CD8-positive, alpha-beta memory T cell (primary cell): ENCODE measurements at regions not wholly inside any gene's neighbourhood (a gene's known extent, or its start where the extent isn't known, plus 50 kb on each side); places are given as distances from the start of the nearest gene placed in this dataset.
"Not testable (repeated sequence)": the region's sequence is repeated elsewhere in the genome, so short reads cannot be mapped to it uniquely, and the experiment has no call there.

ENCODE experiments used
- CTCF ChIA-PET: fragments of 350-600 bp; sonication (Branson Sonifier 250); formaldehyde crosslinking; loops from one replicate; lab custom pipeline; 2021; ENCODE audit warnings: antibody characterized with exemption; lab: Charles Lee
- POLR2A ChIA-PET: fragments of 350-600 bp; sonication (Branson Sonifier 250); formaldehyde crosslinking; loops from one replicate; lab custom pipeline; 2021; ENCODE audit warnings: antibody characterized with exemption; lab: Charles Lee
- DNase-seq, 5 donors: peaks; one replicate each; pipeline versions ENCODE4 v3.0.0 to v3.0.0-alpha.2; 2020 to 2022; ENCODE audit warnings: mixed read lengths in 1 of 5
- H3K27ac ChIP-seq: one replicate; pipeline ENCODE4 v1.7.0; 2013; ENCODE audit warnings: low read depth, mild to moderate bottlenecking, low read length, moderate library complexity
- H3K27me3 ChIP-seq: 2 replicates; pipeline ENCODE4 v1.7.0; 2013; ENCODE audit warnings: low read length, mild to moderate bottlenecking; ENCODE audit not compliant: insufficient read depth, poor library complexity, severe bottlenecking
- H3K36me3 ChIP-seq: 2 replicates; pipeline ENCODE4 v1.7.0; 2013; ENCODE audit warnings: mild to moderate bottlenecking, low read length, moderate library complexity; ENCODE audit not compliant: insufficient read depth
- H3K4me1 ChIP-seq: 2 replicates; pipeline ENCODE4 v1.7.0; 2013; ENCODE audit warnings: mild to moderate bottlenecking, low read length, moderate library complexity; ENCODE audit not compliant: insufficient read depth
- H3K4me3 ChIP-seq: 2 replicates; pipeline ENCODE4 v1.7.0; 2013; ENCODE audit warnings: mild to moderate bottlenecking, low read length
- H3K9me3 ChIP-seq: 2 replicates; pipeline ENCODE4 v1.7.0; 2013; ENCODE audit warnings: mild to moderate bottlenecking, low read length
- H3K27ac Mint-ChIP-seq, 8 donors: one replicate each; pipeline ENCODE4 v1.8.0; 2020 to 2021; ENCODE audit warnings: mixed read lengths in 8 of 8, mild to moderate bottlenecking in 6 of 8, inconsistent platforms in 3 of 8, moderate library complexity in 3 of 8
- H3K27me3 Mint-ChIP-seq, 2 donors: one replicate each; pipeline ENCODE4 v1.8.0; 2020 to 2021; ENCODE audit warnings: mixed read lengths in 2 of 2, mild to moderate bottlenecking in 1 of 2, moderate library complexity in 1 of 2
- H3K36me3 Mint-ChIP-seq, 3 donors: one replicate each; pipeline ENCODE4 v1.8.0; 2020 to 2021; ENCODE audit warnings: mixed read lengths in 3 of 3, inconsistent platforms in 1 of 3, mild to moderate bottlenecking in 1 of 3
- H3K4me1 Mint-ChIP-seq, 3 donors: one replicate each; pipeline ENCODE4 v1.8.0; 2020 to 2021; ENCODE audit warnings: mixed read lengths in 3 of 3, inconsistent platforms in 1 of 3, mild to moderate bottlenecking in 1 of 3
- H3K4me3 Mint-ChIP-seq, 7 donors: one replicate each; pipeline ENCODE4 v1.8.0; 2020 to 2021; ENCODE audit warnings: mixed read lengths in 7 of 7, mild to moderate bottlenecking in 6 of 7, moderate library complexity in 4 of 7, inconsistent platforms in 2 of 7
- H3K9me3 Mint-ChIP-seq, 5 donors: one replicate each; pipeline ENCODE4 v1.8.0; 2020 to 2022; ENCODE audit warnings: mixed read lengths in 5 of 5, mild to moderate bottlenecking in 3 of 5, moderate library complexity in 2 of 5, inconsistent platforms in 1 of 5

GRCh38 chr1:182331387-182331786 is 60.2 kb downstream of the GLUL start:
- ChIA-PET CTCF (no interaction called here), POLR2A (no interaction called here)
- peaks cover 0 to 1% (median 0%) of the 10 kb centered on the region in 3 donors for H3K4me1 Mint-ChIP-seq
- H3K9me3 Mint-ChIP-seq = no peaks in the 10 kb centered on the region
- peaks cover 3 to 6% of the 10 kb centered on the region in 2 donors for H3K27me3 Mint-ChIP-seq
- Histone ChIP-seq H3K27me3 (no peaks in the 10 kb centered on the region), H3K4me1 (no peaks in the 10 kb centered on the region), H3K4me3 (no peak overlapping the region), H3K9me3 (no peaks in the 10 kb centered on the region), H3K36me3 (no peaks in the 10 kb centered on the region), H3K27ac (no peak overlapping the region)
- H3K36me3 Mint-ChIP-seq = no peaks in the 10 kb centered on the region
- H3K4me3 Mint-ChIP-seq = no peak overlapping the region
- no peak overlapping the region for H3K27ac Mint-ChIP-seq
- no peak for DNase-seq

GRCh38 chr1:182330303-182330702 is 61.3 kb downstream of the GLUL start:
- no peak for DNase-seq
- no peak overlapping the region for H3K4me3 Mint-ChIP-seq
- ChIA-PET POLR2A (no interaction called here), CTCF (no interaction called here)
- Histone ChIP-seq H3K4me3 (no peak overlapping the region), H3K4me1 (no peaks in the 10 kb centered on the region), H3K27ac (no peak overlapping the region), H3K9me3 (no peaks in the 10 kb centered on the region), H3K27me3 (no peaks in the 10 kb centered on the region), H3K36me3 (no peaks in the 10 kb centered on the region)
- H3K27me3 Mint-ChIP-seq = peaks cover 0 to 6% of the 10 kb centered on the region in 2 donors
- H3K9me3 Mint-ChIP-seq = no peaks in the 10 kb centered on the region
- peaks cover 0 to 1% (median 0%) of the 10 kb centered on the region in 3 donors for H3K4me1 Mint-ChIP-seq
- H3K27ac Mint-ChIP-seq = no peak overlapping the region
- no peaks in the 10 kb centered on the region for H3K36me3 Mint-ChIP-seq

GRCh38 chr1:182329471-182329870 is 62.1 kb downstream of the GLUL start:
- Mint-ChIP-seq H3K9me3 (no peaks in the 10 kb centered on the region), H3K4me1 (peaks cover 0 to 1% (median 0%) of the 10 kb centered on the region in 3 donors), H3K27ac (no peak overlapping the region), H3K4me3 (no peak overlapping the region), H3K27me3 (peaks cover 0 to 6% of the 10 kb centered on the region in 2 donors), H3K36me3 (no peaks in the 10 kb centered on the region)
- ChIA-PET POLR2A (no interaction called here), CTCF (no interaction called here)
- Histone ChIP-seq H3K27ac (no peak overlapping the region), H3K36me3 (no peaks in the 10 kb centered on the region), H3K4me1 (no peaks in the 10 kb centered on the region), H3K9me3 (no peaks in the 10 kb centered on the region), H3K4me3 (no peak overlapping the region), H3K27me3 (no peaks in the 10 kb centered on the region)
- no peak for DNase-seq

- DNase-seq = no peak
- no peaks in the 10 kb centered on the region for H3K4me1 ChIP-seq
- no peak overlapping the region for H3K4me3 Mint-ChIP-seq
- ChIA-PET CTCF (no interaction called here), POLR2A (no interaction called here)
- H3K27me3 ChIP-seq = no peaks in the 10 kb centered on the region
- no peaks in the 10 kb centered on the region for H3K36me3 ChIP-seq
- H3K27ac ChIP-seq = no peak overlapping the region
- peaks cover 0 to 3% of the 10 kb centered on the region in 2 donors for H3K27me3 Mint-ChIP-seq
- H3K27ac Mint-ChIP-seq = no peak overlapping the region
- H3K36me3 Mint-ChIP-seq = no peaks in the 10 kb centered on the region
- no peaks in the 10 kb centered on the region for H3K4me1 Mint-ChIP-seq
- no peaks in the 10 kb centered on the region for H3K9me3 ChIP-seq
- H3K4me3 ChIP-seq = no peak overlapping the region
- no peaks in the 10 kb centered on the region for H3K9me3 Mint-ChIP-seq
These were observed 63.0 kb downstream of the GLUL start for GRCh38 chr1:182328591-182328990.

DNA sequence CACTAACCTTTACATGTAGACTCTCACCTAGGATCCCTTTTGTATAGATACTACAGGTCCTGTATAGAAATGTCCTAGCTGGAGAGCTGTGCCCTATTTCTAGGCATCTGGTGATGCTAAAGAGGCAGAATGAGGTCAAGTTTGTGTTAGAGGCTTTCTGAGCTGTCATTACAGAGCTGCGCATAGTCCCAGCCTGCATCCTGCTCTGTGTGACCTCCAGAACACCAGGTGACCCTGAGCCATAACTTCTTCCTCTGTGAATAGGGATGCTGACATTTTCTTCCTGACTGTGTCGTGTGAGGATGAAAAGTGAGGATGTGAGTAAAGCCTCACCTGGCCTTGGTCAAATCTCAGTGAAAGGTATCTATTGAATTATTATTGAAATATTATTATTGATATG is 66.3 kb downstream of the GLUL start:
- Mint-ChIP-seq H3K4me3 (no peak overlapping the region), H3K9me3 (no peaks in the 10 kb centered on the region), H3K27ac (no peak overlapping the region), H3K36me3 (no peaks in the 10 kb centered on the region), H3K27me3 (peaks cover 0 to 3% of the 10 kb centered on the region in 2 donors), H3K4me1 (no peaks in the 10 kb centered on the region)
- H3K36me3 ChIP-seq = no peaks in the 10 kb centered on the region
- no peak overlapping the region for H3K27ac ChIP-seq
- ChIA-PET POLR2A (no interaction called here), CTCF (no interaction called here)
- no peaks in the 10 kb centered on the region for H3K4me1 ChIP-seq
- H3K27me3 ChIP-seq = no peaks in the 10 kb centered on the region
- no peak for DNase-seq
- no peak overlapping the region for H3K4me3 ChIP-seq
- no peaks in the 10 kb centered on the region for H3K9me3 ChIP-seq

DNA sequence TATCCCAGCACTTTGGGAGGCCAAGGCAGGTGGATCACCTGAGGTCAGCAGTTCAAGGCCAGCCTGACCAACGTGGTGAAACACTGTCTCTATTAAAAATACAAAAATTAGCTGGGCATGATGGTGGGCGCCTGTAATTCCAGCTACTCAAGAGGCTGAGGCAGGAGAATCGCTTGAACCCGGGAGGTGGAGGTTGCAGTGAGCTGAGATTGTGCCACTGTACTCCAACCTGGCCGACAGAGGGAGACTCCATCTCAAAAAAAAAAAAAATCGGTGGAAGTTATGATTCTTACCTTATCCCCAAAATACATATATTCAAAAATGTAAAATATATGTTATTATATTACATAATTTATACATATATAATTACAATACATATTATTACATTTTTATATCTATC is 70.1 kb downstream of the GLUL start:
- H3K27ac ChIP-seq, H3K36me3 Mint-ChIP-seq, H3K27me3 ChIP-seq, H3K4me1 Mint-ChIP-seq, H3K36me3 ChIP-seq, H3K4me3 Mint-ChIP-seq, CTCF ChIA-PET, H3K4me1 ChIP-seq, H3K27me3 Mint-ChIP-seq, H3K4me3 ChIP-seq, H3K9me3 Mint-ChIP-seq, H3K27ac Mint-ChIP-seq, DNase-seq, H3K9me3 ChIP-seq, POLR2A ChIA-PET: not testable (repeated sequence)

DNA sequence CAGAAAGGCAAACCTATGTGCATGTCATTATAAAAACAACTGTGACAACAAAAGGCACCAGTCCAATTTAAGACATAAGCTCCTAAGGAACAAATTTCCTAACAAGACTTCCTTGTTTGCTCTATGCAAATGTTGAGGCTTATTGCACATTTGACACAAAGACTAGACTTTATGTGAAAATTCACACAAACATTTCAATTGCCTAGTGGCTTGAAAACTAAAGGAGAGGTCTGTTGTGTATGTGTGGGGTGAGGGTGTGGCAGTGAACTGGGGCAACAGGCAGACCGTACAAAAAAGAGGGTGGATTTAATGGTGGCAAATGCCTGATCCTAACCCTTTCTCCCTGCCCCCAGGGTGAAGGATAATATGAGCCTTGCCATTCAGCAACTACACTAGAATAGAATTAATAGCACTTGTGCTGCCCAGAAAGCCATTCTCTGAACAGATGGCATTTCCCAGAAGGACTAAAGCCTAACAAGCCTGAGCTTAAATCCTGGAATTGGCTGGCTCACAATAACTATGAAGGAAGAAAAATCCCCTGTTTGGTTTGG is 73.9 kb downstream of the GLUL start:
- CTCF ChIA-PET = no interaction called here
- H3K9me3 Mint-ChIP-seq = no peaks in the 10 kb centered on the region
- Histone ChIP-seq H3K4me1 (no peaks in the 10 kb centered on the region), H3K4me3 (no peak overlapping the region), H3K27me3 (no peaks in the 10 kb centered on the region), H3K9me3 (no peaks in the 10 kb centered on the region), H3K36me3 (no peaks in the 10 kb centered on the region), H3K27ac (no peak overlapping the region)
- no peak for DNase-seq
- POLR2A ChIA-PET = no interaction called here
- H3K4me1 Mint-ChIP-seq = no peaks in the 10 kb centered on the region
- peaks cover 0 to 8% of the 10 kb centered on the region in 2 donors for H3K27me3 Mint-ChIP-seq
- H3K36me3 Mint-ChIP-seq = no peaks in the 10 kb centered on the region
- no peak overlapping the region for H3K27ac Mint-ChIP-seq
- H3K4me3 Mint-ChIP-seq = no peak overlapping the region

- DNase-seq, H3K36me3 Mint-ChIP-seq, H3K36me3 ChIP-seq, H3K4me3 Mint-ChIP-seq, H3K27ac ChIP-seq, H3K4me1 Mint-ChIP-seq, H3K4me1 ChIP-seq, POLR2A ChIA-PET, H3K9me3 Mint-ChIP-seq, H3K9me3 ChIP-seq, H3K4me3 ChIP-seq, H3K27me3 ChIP-seq: not testable (repeated sequence)
- Mint-ChIP-seq H3K27ac (peak overlapping the region in 2 of 8 donors; percentile 7 to 11), H3K27me3 (peaks cover 0 to 13% of the 10 kb centered on the region in 2 donors)
- CTCF ChIA-PET = interaction anchor here (0.6 kb wide), 1 partner anchor 821 kb away, joined by 3 read pairs; no protein-coding TSS in a partner anchor
These were observed 75.1 kb downstream of the GLUL start for GRCh38 chr1:182316454-182316853.

DNA sequence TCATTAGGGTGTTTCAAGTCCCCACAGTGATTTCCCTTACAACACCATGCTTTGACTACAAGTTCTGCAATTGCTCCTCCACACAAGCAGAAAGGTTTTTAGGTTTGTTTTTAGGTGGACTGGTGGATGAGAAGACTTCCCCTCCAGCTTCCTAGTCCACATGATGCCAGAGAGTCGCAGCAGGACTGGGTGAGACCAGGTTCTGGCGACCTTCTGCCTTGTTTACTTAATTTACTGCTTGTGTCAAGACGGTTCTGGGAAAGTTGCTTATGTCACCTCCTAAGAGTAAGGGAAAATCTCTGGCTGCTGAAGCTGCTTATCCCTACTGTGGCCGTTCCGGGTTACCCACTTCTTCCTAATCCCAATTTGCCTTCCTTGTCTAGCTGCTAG is 76.4 kb downstream of the GLUL start:
- POLR2A ChIA-PET = no interaction called here
- no peak overlapping the region for H3K4me3 ChIP-seq
- no peaks in the 10 kb centered on the region for H3K36me3 ChIP-seq
- no peaks in the 10 kb centered on the region for H3K9me3 ChIP-seq
- CTCF ChIA-PET = no interaction called here
- Mint-ChIP-seq H3K36me3 (no peaks in the 10 kb centered on the region), H3K27me3 (peaks cover 0 to 13% of the 10 kb centered on the region in 2 donors), H3K9me3 (no peaks in the 10 kb centered on the region), H3K4me1 (no peaks in the 10 kb centered on the region), H3K27ac (peak overlapping the region in 1 of 8 donors; percentile 88), H3K4me3 (no peak overlapping the region)
- H3K27ac ChIP-seq = peak overlapping the region; percentile 40
- no peaks in the 10 kb centered on the region for H3K4me1 ChIP-seq
- H3K27me3 ChIP-seq = no peaks in the 10 kb centered on the region
- DNase-seq = no peak
